HG03196 (cell line): ENCODE measurements at regions not wholly inside any gene's neighbourhood (a gene's known extent, or its start where the extent isn't known, plus 50 kb on each side); places are given as distances from the start of the nearest gene placed in this dataset.
"Not testable (repeated sequence)": the region's sequence is repeated elsewhere in the genome, so short reads cannot be mapped to it uniquely, and the experiment has no call there.

Source experiments
- ATAC-seq: cut with Tn5 transposase; IDR thresholded peaks from one replicate; pipeline ENCODE4 v1.9.1; 2021; ENCODE audit not compliant: unreplicated experiment

DNA sequence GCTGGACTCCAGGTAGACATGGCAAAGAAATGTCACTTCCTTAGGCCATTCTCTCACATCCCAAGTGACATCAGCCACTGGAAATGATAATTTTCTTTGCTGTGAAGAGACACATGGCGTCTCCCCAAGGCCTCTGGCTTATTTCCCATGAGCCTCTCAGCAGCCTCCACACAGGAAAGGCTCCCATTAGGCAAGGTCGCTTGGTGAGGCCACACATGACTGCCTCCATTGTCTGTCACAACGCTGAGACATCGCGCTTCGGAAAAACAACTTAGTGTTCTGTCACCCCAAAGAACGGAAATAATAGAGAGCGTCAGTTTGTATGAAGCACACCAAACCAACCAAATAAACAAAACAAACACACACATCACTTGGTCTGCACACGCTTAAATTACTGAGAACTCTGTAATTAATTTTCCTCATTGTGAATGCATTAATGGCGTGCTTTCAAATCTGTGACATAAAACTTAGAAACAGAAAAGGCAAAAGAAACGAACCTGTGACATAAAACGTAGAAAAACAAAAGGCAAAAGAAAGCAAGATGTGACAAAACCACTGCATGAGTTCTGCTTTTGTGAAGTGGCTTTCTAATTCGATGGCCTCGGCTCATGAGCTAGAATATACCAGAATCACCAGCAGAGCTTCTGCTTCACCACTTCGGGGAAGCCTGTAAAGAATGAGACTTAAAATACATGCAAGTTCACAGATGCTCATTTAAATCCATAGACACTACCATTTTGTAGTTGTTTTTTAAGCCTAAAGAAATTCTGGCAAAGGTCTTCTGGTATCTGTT, 404.2 kb upstream of the SGCG start:
- ATAC-seq: no peak

DNA sequence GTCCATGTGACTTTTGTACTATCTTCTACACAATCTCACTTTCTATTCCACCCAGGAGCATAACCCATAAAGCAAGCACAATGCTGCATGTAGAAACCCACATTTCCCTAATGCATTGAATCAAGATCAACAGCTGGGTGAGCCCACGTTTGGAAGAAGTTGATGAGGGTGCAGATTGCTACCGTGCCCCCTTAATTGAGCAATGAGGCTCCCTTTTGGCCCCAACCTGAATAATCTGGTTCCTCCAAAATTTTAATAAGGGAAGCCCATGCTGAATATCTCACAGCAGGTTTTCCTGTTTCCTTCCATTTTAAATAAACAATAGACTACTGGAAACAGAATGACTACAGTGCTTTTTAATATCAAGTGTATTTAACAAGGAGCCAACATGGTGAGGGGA, 403.6 kb upstream of the SGCG start:
- ATAC-seq: no peak

DNA sequence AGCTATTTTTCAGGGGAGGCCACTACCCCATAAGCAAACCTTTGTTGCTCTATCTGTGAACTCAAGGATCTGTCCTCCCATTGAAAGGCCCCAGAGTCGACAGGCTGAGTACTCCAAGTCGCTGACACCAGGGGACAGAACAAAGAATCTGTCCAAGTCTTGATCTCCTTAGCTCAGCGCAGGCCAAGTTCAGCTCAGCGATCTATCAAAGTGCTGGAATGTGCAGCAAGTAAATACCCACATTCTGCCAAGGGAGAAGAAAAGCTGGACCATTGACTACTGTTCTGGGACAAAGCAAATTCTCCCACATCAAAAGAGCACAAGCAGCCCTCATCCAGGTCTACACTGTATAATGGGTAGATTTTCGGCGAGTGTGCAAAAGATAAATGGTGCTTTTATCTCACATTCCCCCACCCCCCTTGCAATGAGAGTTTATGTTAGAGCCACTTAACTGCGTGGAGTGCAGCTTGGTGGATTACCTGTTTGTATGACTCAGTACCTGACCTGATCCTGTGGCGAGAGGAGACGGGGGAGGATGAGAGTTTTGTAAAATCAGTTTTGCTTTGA, 391.7 kb upstream of the SGCG start:
- ATAC-seq: no peak

- no peak for ATAC-seq
These were observed 390.9 kb upstream of the SGCG start for GRCh38 chr13:22789916-22790315.

- ATAC-seq: no peak
These were observed 387.1 kb upstream of the SGCG start for GRCh38 chr13:22793598-22794134.

- no peak for ATAC-seq
These were observed 380.0 kb upstream of the SGCG start for GRCh38 chr13:22800526-22801401.

GRCh38 chr13:22801402-22802003, 379.3 kb upstream of the SGCG start:
- ATAC-seq: no peak

- ATAC-seq: no peak
These were observed 368.0 kb upstream of the SGCG start for GRCh38 chr13:22812793-22813192.

DNA sequence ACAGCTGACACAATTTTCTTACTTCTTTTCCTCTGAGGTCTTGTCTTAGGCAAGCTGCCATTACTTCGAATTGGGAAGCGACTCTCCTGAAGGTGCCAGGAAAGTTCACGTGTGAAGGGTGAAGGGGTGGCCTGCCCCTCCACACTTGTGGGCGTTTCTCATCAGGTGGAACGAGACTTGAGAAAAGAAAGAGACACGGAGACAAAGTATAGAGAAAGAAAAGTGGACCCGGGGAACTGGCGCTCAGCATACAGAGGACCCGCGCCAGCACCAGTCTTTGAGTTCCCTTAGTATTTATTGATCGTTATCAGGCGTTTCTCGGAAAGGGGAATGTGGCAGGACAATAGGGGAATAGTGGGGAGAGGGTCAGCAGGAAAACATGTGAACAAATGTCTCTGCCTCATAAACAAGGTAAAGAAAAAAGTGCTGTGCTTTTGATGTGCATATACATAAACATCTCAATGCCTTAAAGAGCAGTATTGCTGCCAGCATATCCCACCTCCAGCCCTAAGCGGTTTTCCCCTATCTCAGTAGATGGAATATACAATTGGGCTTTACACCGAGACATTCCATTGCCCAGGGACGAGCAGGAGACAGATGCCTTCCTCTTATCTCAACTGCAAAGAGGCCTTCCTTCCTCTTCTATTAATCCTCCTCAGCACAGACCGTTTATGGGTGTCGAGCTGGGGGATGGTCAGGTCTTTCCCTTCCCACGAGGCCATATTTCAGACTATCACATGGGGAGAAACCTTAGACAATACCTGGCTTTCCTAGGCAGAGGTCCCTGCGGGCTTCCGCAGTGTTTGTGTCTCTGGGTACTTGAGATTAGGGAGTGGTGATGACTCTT, 367.0 kb upstream of the SGCG start:
- ATAC-seq: not testable (repeated sequence)

DNA sequence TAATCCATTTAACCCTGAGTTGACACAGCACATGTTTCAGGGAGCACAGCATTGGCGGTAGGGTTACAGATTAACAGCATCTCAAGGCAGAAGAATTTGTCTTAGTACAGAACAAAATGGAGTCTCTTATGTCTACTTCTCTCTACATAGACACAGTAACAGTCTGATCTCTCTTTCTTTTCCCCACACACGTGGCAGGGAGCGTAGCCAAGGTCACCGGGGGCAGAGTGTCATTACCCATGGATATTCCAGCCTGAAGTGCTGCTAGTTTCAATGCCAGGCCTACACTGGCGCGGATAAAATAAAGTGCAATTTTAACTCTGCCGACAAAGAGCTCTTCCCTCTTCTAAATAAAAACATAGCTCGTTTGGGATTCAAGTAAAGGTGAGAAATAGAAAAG, 366.3 kb upstream of the SGCG start:
- ATAC-seq: not testable (repeated sequence)

GRCh38 chr13:22821589-22821988, 359.2 kb upstream of the SGCG start:
- no peak for ATAC-seq

GRCh38 chr13:22825186-22825585, 355.6 kb upstream of the SGCG start:
- ATAC-seq: no peak

- no peak for ATAC-seq
These were observed 352.7 kb upstream of the SGCG start for GRCh38 chr13:22828081-22828480.

DNA sequence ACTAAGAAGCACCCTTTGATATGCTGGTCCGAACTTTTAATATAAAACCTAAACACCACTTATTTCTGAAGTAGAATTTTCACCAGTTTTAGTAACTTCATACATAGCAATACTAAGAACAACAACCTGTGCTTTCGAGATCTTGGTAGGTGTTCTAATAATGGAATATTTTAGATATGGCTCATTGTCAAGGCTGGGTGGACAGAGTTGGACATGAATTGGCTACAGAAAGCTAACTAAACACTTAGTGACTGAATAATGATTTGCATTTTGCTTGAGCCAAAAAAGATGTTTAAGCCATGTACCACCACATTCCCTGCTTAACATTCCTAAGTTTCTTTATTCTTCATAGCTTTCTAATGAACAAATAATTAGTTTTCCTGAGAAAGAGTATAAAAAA, 344.3 kb upstream of the SGCG start:
- ATAC-seq: no peak

- no peak for ATAC-seq
These were observed 342.7 kb upstream of the SGCG start for GRCh38 chr13:22837980-22838647.

GRCh38 chr13:22839603-22840530, 340.9 kb upstream of the SGCG start:
- ATAC-seq: no peak

- ATAC-seq: no peak
These were observed 334.2 kb upstream of the SGCG start for GRCh38 chr13:22846551-22846950.

DNA sequence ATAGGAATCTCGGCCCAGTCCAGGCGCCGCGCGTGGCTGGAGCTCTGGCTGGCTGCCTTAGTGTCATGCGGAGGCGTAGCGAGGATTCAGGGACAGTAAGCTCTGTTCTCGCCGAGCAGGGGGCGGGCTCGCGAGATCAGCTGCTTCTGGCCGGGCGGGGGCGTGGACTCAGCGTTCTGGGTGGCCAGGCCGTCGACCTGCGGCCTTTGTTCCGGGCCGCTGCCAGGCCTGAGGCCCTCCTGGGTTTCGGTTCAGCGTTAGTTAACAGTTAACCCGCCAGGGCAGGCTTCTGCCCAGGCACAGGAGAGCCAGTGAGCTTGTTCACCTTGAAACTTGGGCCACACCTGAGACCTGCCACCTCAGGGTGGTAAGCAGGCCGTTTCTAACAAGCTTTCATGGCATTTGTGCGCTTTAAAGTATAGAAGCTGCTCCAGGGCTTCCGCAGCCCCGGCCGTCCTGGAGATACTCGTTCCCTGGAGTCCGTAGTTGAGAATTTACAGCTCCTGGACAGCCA, 332.2 kb upstream of the SGCG start:
- ATAC-seq: no peak
